ENCODE measurements at regions not wholly inside any gene's neighbourhood (a gene's known extent, or its start where the extent isn't known, plus 50 kb on each side); places are given as distances from the start of the nearest gene placed in this dataset.

DNA sequence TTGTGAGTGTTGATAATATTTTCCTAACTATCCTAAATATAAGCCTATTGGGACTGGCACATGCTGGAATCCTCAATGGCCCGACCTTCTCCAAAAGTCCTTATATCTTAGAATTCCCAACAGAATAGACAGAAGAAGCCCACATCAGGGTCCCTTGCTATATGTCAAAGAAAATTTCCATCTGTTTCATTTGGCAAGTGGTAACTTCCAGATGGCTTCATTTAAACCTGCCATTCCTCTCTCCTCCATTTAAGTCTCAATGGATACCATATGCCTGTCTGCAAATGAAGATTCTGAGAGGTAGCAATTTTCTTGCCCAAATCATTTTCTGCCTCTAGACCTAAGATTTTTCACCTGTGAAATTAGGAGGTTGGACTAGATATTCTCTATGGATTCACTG lies 73.1 kb upstream of the KCNA4 start:
- H3K36me3 ChIP-seq = no peaks in the 10 kb centered on the region
- H3K4me3 ChIP-seq = no peak overlapping the region
- H3K27ac ChIP-seq = no peak overlapping the region
- no peaks in the 10 kb centered on the region for H3K9me3 ChIP-seq
- H3K4me1 ChIP-seq = no peaks in the 10 kb centered on the region
- TF ChIP-seq, protein P1, sequence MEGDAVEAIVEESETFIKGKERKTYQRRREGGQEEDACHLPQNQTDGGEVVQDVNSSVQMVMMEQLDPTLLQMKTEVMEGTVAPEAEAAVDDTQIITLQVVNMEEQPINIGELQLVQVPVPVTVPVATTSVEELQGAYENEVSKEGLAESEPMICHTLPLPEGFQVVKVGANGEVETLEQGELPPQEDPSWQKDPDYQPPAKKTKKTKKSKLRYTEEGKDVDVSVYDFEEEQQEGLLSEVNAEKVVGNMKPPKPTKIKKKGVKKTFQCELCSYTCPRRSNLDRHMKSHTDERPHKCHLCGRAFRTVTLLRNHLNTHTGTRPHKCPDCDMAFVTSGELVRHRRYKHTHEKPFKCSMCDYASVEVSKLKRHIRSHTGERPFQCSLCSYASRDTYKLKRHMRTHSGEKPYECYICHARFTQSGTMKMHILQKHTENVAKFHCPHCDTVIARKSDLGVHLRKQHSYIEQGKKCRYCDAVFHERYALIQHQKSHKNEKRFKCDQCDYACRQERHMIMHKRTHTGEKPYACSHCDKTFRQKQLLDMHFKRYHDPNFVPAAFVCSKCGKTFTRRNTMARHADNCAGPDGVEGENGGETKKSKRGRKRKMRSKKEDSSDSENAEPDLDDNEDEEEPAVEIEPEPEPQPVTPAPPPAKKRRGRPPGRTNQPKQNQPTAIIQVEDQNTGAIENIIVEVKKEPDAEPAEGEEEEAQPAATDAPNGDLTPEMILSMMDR (IDR thresholded peaks at IDR 0.05) = no peak
- H3K27me3 ChIP-seq = no peaks in the 10 kb centered on the region
- DNase-seq (ENCODE audit: low spot score) = no peak

DNA sequence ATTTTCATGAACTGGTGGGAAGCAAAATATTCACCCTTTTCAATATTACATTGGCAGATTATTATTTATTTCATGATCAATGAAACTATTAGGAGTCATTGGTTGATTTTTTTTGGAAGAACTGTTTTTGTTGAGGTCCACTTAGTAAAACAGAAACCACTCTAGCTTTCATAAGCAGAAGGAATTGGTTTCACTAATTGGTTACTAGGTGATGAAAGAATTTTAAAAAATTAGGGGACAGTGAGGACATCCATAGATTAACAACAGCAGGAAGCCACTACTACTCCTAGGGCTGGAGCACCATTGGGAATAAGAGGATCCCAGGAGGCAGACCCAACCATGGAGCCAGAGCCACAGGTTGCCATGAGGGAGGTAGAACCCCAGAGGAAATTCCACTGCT lies 74.4 kb upstream of the KCNA4 start:
- Histone ChIP-seq H3K27ac (no peak overlapping the region), H3K9me3 (no peaks in the 10 kb centered on the region), H3K27me3 (no peaks in the 10 kb centered on the region), H3K36me3 (no peaks in the 10 kb centered on the region), H3K4me3 (no peak overlapping the region), H3K4me1 (no peaks in the 10 kb centered on the region)
- TF ChIP-seq, protein P1 (IDR thresholded peaks at IDR 0.05) = no peak
- DNase-seq (ENCODE audit: low spot score) = no peak

DNA sequence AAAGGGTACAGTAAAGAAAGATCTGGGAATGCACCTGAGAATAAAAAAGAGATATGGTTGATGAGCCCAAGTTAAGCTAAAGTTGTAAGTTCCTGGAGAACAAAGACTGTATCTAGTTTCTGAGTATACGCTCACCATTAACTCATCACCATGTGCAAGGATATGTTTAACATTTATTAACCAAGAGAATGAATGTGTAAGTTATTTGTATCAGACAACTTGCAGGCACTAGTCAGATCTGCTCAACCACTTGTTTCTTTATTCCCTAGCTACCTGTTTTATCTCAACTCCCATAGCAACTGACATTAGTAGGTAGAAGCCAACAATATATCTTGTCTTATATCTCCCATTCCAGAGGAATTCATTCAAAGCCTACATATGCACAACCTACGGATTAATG lies 74.9 kb upstream of the KCNA4 start:
- TF ChIP-seq, protein P1 (IDR thresholded peaks at IDR 0.05) = no peak

DNA sequence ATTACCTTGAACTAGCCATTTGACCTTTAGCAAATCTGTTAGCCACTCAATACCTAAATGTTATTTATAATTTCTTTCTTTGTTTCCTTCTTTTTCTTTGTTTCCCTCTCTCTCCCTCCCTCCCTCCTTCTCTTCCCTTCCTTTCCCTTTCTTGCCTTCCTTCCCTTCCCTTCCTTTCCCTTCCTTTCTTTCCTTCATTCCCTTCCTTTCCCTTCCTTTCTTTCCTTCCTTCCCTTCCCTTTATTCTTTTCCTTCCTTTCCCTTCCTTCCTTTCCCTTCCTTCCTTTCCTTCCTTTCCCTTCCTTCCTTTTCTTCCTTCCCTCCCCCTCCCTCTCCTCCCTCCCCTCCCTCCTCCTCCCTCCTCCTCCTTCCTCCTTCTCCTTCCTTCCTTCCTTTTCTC lies 75.7 kb upstream of the KCNA4 start:
- Histone ChIP-seq H3K36me3 (no peaks in the 10 kb centered on the region), H3K4me1 (no peaks in the 10 kb centered on the region), H3K27ac (no peak overlapping the region), H3K4me3 (no peak overlapping the region), H3K27me3 (no peaks in the 10 kb centered on the region), H3K9me3 (no peaks in the 10 kb centered on the region)
- TF ChIP-seq, protein P1 (IDR thresholded peaks at IDR 0.05) = no peak
- DNase-seq (ENCODE audit: low spot score) = no peak

More for the DNA sequence above, 74.9 kb upstream of the KCNA4 start:
- H3K36me3 ChIP-seq = no peaks in the 10 kb centered on the region
- H3K27ac ChIP-seq = no peak overlapping the region
- no peak overlapping the region for H3K4me3 ChIP-seq
- no peaks in the 10 kb centered on the region for H3K27me3 ChIP-seq
- no peak for DNase-seq (ENCODE audit: low spot score)
- no peaks in the 10 kb centered on the region for H3K9me3 ChIP-seq
- no peaks in the 10 kb centered on the region for H3K4me1 ChIP-seq

DNA sequence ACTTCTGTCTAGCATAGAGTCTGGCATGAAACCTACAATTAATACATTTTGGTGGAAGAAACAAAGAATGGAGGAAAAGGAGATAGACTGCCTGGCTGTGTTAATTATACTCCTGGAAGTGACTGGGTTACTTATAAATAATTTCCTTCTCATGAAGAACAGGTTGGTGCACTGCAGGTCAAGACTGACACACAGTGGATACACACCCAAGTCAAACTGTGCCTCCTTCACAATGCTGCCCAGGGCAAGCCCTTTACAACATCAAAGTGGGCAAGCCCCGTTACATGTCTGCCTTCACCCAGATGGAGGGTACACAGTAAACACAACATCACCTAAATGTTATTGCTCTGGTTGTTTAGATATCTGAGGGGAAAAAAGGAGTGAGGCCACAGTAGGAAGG lies 83.7 kb upstream of the KCNA4 start:
- TF ChIP-seq, protein P1 (IDR thresholded peaks at IDR 0.05) = no peak
- Histone ChIP-seq H3K9me3 (no peaks in the 10 kb centered on the region), H3K27ac (no peak overlapping the region), H3K27me3 (no peaks in the 10 kb centered on the region), H3K36me3 (no peaks in the 10 kb centered on the region), H3K4me3 (no peak overlapping the region), H3K4me1 (no peaks in the 10 kb centered on the region)
- DNase-seq (ENCODE audit: low spot score) = no peak

Data from right atrium auricular region (tissue), 2 donors.